NOMO-1 treated with dmso at 0.1 percent for 144 hours (cell line): ENCODE measurements at regions not wholly inside any gene's neighbourhood (a gene's known extent, or its start where the extent isn't known, plus 50 kb on each side); places are given as distances from the start of the nearest gene placed in this dataset.

ENCODE experiments used
- DNase-seq: peaks from one replicate; lab custom pipeline; 2025; ENCODE audit not compliant: unreplicated experiment; lab: John Stamatoyannopoulos, UW

DNA sequence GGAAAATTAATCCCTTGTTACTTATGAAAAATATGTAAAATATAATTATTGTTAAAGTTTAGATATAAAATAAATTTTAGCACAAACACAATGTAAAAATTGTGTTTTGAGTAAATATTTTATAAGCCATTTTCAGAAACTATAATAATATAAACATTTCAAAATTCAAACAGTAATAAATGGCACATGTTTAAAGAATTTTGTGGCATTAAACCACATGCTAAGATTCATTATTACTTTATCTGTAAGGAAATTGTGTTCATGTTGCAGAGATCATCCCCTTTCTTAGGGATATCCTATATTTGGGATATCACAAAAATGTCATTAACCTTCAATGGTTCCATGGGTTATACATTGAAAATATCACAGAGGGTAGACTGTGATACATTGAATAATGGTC lies 1044.3 kb downstream of the AMY1C start:
- DNase-seq: no peak

- DNase-seq: no peak
These were observed 1046.2 kb downstream of the AMY1C start for GRCh38 chr1:104795931-104796330.

GRCh38 chr1:104797982-104798381 lies 1048.3 kb downstream of the AMY1C start:
- DNase-seq: no peak

GRCh38 chr1:104801344-104801743 lies 1051.6 kb downstream of the AMY1C start:
- no peak for DNase-seq

DNA sequence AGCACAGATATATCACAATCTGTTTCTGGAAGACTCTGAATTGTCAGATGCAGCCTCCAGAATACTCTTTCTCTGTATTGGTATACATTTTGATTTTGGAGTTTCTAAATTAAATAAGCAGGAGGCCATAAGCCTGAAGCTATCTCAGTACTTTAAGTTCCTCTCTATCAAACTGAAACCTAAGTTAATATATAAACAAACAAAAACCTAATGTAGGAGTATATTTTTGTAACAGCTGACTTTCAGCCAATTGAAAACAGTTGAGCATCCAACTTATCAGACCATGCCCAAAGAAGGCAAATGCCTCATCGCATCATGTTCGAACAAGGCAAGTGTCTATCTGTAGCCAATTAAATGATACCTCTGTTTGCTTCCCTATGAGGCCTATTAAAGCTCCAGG lies 1054.4 kb downstream of the AMY1C start:
- no peak for DNase-seq

DNA sequence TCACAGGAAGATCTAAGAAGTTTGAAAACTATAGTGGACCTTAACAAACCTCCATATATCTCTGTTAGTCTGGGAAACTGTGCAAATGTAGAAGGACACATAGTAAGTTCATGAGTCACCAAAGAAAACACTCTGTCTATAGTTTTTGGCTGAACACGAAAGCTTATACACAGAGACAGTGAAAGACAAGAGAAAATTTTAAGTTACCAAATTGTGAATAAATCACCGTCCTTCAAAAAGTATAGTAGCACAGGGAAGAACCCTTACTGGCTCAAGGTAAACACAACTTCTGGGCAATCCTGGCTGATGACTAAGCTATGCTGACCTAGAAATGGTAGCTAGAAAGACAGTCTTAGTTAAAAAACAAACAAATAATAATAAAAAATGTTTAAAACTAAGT lies 1057.9 kb downstream of the AMY1C start:
- DNase-seq: no peak

DNA sequence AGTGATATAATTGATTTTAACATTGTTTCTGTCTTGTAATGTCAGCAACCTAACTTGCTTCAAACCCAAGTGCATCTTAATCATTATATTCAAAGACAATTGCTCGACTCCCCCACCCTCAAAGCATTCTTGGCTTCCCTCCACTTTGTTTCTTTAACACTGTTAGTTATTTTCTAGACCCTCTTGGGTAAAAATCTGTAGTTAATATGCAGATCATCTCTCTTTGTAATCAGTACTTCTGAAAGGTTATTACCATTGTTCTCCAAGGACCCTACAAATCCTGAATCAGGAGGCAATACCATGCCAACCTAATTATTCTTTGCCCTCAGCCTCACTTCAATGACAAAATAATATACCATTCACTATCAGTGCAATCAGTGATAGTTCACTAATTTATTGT lies 1075.7 kb downstream of the AMY1C start:
- DNase-seq: no peak

- DNase-seq: no peak
These were observed 1080.8 kb downstream of the AMY1C start for GRCh38 chr1:104830534-104830933.

- no peak for DNase-seq
These were observed 1102.5 kb downstream of the AMY1C start for GRCh38 chr1:104852151-104852550.

DNA sequence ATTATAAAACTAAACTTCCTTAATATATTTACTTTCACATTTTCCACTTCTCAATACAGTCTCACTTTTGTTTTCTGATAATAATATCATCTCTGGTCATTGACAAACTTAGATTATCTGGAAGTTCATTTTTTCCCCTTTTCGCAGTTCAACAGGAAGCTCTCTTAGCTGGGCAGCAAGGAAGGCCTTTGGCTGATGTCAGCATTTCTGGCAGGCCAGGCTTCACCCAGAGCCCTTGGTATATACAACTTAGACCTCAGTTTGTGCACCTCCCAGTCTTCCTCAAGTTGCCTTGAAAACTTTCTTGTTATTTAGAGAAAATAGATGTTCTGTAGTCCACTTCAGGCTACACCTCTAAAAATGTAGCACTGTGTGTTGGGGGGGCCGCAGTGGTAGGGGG lies 1103.6 kb downstream of the AMY1C start:
- DNase-seq: no peak

GRCh38 chr1:104854529-104854928 lies 1104.8 kb downstream of the AMY1C start:
- DNase-seq: no peak

GRCh38 chr1:104855550-104855949 lies 1105.9 kb downstream of the AMY1C start:
- no peak for DNase-seq

GRCh38 chr1:104856091-104856490 lies 1106.4 kb downstream of the AMY1C start:
- DNase-seq: no peak

DNA sequence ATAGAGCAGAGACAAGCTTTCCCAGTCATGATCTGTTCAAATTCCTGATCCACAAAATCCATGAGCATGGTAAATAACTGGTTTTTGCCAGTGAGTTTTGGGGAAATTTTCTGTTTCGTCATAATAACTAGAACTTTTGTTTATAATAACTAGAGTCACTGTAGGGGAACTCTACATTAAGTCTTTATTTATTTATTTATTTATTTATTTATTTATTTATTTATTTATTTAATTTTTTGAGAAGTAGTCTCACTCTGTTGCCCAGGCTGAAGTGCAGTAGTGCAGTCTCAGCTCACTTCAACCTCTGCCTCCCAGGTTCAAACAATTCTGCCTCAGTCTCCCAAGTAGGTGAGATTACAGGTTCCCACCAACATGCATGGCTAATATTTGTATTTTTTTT lies 1106.8 kb downstream of the AMY1C start:
- no peak for DNase-seq

GRCh38 chr1:104868794-104869193 lies 1119.1 kb downstream of the AMY1C start:
- no peak for DNase-seq

DNA sequence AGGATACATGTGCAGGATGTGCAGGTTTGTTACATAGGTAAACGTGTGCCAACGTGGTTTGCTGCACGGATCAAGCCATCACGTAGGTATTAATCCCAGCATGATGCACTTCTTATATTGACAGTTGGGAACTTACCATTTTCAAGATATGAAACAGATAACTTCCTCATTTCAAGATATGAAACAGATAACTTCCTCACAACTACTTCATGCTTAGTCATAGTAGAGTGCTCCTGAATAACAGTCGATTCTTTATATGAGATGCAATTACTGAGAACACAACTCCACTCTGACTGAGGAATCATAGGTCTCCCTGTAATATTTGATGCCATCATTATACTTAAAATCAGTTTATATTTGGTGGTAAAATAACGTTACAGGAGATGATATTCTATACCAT lies 1124.3 kb downstream of the AMY1C start:
- no peak for DNase-seq

DNA sequence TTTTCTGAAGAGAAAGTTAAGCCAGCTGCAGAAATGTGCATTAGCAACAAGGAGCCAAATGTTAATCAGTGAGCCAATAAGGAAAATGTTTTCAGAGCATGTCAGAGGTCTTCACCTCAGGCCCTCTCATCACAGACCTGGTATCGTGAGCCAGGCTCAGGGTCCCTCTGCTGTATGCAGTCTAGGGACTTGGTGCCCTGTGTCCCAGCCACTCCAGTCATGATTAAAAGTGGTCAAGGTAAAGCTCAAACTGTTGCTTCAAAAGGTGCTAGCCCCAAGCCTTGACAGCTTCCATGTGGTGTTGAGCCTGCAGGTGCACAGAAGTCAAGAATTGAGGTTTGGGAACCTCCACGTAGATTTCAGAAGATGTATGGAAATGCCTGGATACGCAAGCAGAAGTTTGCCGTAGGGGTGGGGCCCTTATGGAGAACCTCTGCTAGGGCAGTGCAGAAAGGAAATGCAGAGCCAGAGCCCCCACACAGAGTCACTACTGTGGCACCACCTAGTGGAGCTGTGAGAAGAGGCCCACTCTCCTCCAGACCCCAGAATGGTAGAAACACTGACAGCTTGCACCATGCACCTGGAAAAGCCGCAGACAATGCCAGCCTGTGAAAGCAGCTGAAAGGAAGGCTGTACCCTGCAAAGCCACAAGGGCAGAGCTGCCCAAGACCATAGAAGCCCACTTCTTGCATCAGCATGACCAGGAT lies 1128.7 kb downstream of the AMY1C start:
- no peak for DNase-seq

DNA sequence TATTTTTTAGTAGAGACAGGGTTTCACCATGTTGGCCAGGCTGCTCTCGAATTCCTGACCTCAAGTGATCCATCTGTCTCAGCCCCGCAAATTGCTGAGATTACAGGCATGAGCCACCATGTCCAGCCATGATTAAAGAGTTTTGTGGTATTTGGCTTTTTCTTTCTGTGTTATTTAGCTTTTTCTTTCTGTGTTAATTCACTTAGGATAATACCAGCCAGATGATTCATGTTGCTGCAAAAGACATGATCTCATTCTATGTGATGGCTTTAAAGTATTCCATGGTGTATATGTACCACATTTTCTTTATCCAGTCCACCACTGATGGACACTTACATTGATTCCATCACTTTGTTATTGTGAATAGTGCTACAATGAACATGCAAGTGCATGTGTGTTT lies 1135.2 kb downstream of the AMY1C start:
- no peak for DNase-seq

DNA sequence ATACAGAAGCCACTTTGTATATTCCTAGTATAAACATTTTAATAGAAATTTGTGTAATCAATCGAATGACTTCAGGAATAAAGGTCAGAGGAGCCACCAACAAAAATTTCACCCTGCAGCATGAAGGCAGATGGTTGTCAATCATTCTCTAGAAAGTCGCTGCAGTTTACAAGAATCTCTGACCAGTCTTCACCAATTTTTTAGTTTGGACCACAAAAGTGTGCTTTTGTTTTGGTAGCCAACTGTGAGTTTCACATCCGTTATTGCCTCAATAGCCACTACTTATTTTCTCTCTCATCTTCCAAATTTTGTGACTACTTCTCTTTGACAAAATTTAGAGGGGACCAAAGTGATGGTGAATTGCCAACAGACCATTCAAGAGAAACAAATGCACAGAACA lies 1155.6 kb downstream of the AMY1C start:
- no peak for DNase-seq

DNA sequence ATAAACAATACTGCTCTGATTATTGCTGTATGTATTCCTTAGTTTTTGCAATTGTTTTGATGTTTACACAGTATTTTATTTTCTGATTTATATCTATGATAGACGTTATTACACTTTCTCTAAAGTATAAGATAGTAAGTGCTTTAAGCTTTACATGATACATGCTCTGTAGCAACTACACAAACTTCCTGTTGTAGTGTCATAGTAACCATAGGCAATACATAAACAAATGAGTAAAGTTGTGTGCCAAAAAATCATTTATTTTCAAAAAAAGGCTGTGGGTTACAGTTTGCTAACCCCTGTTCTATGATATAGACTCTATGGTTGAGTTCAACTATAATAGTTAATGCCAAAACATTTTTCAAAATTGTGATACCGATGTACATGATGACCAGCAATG lies 1156.4 kb downstream of the AMY1C start:
- DNase-seq: no peak

GRCh38 chr1:104919188-104919587 lies 1169.5 kb downstream of the AMY1C start:
- DNase-seq: no peak

DNA sequence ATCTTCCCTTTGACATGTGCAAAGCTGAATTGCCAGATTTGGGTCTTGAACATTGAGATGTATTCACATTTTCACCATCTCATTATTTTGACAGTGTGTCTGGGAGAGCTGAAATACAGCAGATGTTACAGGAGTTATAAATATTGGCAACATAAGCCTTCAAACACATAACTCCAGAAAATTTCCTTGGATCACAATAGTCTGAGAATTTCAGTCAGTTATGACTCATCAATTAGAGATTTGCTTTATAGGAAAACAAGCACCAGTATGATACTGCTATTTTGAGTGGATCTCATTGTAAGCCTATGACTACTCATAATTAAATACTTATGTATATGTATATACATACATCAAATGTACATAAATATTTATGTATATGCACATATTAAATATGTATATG lies 1171.8 kb downstream of the AMY1C start:
- no peak for DNase-seq

- DNase-seq: no peak
These were observed 1173.4 kb downstream of the AMY1C start for GRCh38 chr1:104923075-104923474.
